ENCODE measurements at regions not wholly inside any gene's neighbourhood (a gene's known extent, or its start where the extent isn't known, plus 50 kb on each side); places are given as distances from the start of the nearest gene placed in this dataset.

DNA sequence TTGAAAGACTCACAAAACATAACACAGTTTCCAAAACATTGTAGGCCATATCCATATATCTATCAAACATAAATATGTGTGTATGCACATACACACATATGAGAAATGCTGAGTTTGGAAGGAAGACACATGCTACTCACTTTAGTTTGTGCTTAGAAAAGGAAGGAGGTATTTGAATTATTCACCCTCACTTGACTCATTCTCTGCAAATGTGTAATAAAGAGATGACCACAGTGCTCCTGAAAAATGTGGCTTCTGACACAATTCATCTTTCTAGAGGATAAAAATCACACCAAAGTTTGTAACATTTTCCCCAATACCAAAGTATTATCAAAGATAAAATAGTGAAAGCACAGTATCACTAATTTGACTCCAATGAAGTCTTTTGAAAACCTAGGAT lies 950.1 kb downstream of the FAT4 start:
- TF ChIP-seq, protein P1, sequence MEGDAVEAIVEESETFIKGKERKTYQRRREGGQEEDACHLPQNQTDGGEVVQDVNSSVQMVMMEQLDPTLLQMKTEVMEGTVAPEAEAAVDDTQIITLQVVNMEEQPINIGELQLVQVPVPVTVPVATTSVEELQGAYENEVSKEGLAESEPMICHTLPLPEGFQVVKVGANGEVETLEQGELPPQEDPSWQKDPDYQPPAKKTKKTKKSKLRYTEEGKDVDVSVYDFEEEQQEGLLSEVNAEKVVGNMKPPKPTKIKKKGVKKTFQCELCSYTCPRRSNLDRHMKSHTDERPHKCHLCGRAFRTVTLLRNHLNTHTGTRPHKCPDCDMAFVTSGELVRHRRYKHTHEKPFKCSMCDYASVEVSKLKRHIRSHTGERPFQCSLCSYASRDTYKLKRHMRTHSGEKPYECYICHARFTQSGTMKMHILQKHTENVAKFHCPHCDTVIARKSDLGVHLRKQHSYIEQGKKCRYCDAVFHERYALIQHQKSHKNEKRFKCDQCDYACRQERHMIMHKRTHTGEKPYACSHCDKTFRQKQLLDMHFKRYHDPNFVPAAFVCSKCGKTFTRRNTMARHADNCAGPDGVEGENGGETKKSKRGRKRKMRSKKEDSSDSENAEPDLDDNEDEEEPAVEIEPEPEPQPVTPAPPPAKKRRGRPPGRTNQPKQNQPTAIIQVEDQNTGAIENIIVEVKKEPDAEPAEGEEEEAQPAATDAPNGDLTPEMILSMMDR (IDR thresholded peaks at IDR 0.05) = no peak
- no peak for TF ChIP-seq TEAD1 (CRISPR knock-in tag; IDR thresholded peaks at IDR 0.05)
- TF ChIP-seq, protein P2, sequence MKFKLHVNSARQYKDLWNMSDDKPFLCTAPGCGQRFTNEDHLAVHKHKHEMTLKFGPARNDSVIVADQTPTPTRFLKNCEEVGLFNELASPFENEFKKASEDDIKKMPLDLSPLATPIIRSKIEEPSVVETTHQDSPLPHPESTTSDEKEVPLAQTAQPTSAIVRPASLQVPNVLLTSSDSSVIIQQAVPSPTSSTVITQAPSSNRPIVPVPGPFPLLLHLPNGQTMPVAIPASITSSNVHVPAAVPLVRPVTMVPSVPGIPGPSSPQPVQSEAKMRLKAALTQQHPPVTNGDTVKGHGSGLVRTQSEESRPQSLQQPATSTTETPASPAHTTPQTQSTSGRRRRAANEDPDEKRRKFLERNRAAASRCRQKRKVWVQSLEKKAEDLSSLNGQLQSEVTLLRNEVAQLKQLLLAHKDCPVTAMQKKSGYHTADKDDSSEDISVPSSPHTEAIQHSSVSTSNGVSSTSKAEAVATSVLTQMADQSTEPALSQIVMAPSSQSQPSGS (CRISPR knock-in tag; IDR thresholded peaks at IDR 0.05; ENCODE audit: borderline replicate concordance, low read depth) = no peak
